GM18517 (cell line): ENCODE measurements at regions not wholly inside any gene's neighbourhood (a gene's known extent, or its start where the extent isn't known, plus 50 kb on each side); places are given as distances from the start of the nearest gene placed in this dataset.

Experiments
- ATAC-seq: cut with Tn5 transposase; IDR thresholded peaks from one replicate; pipeline ENCODE4 v1.9.1; 2021; ENCODE audit warnings: mild to moderate bottlenecking, moderate library complexity; ENCODE audit not compliant: unreplicated experiment

- no peak for ATAC-seq
Observed at GRCh38 chr10:59595593-59595992, 114.1 kb downstream of the SLC16A9 start.

DNA sequence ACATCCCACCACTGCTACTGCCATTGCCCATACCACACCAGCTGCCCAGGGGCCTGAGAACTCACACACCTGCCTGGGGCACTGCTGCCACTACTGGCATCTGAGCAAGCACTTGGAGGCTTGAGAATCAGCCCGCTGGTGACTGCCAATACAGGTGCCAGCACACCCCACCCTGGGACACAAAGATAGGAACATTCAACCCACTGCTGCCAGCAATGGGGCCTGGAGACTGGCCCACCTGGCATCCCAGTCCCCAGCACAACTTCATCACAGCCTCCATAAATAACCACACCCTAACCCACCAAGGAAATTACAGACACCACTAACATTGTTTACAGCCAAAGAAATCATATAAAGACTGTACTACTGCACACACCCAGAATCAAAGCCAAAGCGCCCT lies 115.9 kb downstream of the SLC16A9 start:
- no peak for ATAC-seq

DNA sequence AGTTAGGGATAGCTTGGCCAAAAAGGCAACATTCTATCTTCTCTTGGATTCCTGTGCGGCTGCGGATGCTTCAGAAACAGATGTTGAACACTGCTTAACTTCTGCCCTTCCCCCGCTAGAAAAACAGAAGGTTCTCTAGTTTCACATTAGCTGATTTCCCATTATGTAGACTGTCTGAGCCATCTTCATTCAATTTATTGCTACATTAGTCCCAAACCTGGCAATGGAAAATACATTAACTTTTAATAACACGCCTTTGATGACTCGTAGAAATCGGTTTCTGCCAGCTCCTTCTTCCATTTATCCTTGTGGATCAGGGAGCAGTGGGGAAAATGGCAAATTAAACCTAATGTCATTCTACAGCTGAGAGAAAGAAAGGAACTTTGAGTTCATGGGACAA lies 119.9 kb downstream of the SLC16A9 start:
- no peak for ATAC-seq

GRCh38 chr10:59588791-59589190 lies 120.9 kb downstream of the SLC16A9 start:
- ATAC-seq: no peak

DNA sequence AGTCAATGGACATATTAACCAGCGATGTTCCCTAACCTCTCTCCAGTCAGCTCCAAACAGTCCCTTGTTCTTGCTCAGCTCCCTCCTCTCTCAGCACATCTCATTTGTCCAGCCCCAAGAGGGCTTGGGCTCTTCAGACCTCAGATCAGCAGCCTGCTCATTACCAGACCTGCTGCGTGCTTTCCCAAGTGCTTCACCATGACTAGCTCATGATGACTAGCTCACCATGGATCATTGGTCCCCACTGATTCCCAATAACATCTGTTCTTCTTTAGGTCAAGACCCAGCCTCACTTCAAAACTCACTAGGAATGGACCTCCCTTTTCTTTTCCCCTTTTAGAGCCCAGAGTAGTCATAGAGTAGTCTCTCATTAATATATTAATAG lies 121.9 kb downstream of the SLC16A9 start:
- no peak for ATAC-seq

DNA sequence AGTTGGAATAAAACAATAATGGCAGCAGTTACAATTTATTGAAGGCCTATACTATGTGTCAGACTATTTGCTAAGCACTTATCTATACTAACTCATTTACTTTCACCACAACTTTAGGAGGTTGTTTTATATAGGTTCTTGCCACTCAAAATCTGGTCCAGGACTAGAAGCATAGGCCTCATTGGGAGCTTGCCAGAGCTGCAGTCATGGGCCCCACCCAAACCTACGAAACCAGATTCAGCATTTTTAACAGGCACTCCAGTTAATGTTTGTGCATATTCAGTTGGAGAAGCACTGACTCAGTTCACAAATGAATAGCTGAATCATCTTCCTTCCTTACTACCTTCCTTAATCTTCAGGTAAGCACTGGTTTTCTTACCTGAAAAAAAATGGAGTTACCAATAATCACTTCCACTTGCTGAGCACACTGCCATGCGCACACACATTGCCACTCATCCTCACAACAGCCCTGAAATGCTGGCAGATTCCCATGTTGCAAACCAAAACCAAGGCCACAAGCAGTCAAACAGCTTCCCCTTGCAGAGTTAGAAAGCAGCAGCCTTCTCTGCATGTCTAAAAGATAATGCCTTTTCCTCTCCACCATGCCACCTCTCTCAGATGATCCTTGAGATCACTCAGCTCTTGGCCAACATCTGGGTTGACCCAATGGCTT lies 122.4 kb downstream of the SLC16A9 start:
- no peak for ATAC-seq

- ATAC-seq: no peak
Observed at GRCh38 chr10:59586407-59586891, 123.2 kb downstream of the SLC16A9 start.

DNA sequence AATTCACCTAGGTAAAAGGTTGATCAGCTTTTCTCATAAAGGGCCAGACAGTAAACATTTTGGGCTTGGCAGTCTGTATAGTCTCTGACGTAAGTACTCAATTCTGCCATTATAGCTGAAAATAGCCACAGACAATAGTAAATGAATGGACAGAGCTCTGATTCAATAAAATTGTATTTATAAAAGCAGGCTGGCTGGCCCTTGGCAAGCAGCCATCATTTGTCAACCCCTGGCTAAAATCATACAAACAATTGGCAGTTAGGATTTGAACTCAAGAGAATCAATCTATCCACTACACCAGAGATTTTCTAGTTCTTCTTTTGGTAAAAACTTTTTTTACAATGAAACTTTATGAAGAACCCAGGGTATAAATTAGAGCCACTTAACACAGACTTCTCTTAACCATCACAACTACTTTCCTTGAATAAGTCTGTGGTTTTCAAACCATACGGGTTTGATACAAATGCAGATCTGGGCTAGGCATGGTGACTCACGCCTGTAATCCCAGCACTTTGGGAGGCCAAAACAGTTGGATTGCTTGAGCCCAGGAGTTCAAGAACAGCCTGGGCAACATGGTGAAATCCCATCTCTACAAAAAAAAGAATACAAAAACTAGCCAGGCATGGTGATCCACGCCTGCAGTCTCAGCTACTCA lies 124.5 kb downstream of the SLC16A9 start:
- ATAC-seq: no peak

GRCh38 chr10:59582780-59583179 lies 126.9 kb downstream of the SLC16A9 start:
- ATAC-seq: no peak

DNA sequence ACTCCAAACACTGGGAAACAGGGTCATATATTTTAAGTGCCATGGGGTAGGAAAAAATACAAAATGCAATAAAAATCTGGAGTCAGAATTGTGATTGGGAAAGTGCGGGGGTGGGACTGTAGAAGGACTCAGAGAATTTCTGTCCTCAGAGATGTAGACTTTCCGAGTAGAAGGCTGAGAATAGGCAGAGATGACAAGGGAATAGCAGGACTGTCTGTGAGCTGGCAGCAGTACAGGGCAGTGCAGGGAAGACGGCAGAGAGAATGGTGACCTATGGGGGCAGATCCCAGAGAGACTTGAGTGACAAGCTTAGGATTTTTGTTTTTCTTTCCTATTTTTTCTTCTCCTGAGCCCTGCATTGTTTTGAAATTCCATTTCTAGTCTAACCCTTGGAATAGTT lies 127.6 kb downstream of the SLC16A9 start:
- ATAC-seq: no peak

DNA sequence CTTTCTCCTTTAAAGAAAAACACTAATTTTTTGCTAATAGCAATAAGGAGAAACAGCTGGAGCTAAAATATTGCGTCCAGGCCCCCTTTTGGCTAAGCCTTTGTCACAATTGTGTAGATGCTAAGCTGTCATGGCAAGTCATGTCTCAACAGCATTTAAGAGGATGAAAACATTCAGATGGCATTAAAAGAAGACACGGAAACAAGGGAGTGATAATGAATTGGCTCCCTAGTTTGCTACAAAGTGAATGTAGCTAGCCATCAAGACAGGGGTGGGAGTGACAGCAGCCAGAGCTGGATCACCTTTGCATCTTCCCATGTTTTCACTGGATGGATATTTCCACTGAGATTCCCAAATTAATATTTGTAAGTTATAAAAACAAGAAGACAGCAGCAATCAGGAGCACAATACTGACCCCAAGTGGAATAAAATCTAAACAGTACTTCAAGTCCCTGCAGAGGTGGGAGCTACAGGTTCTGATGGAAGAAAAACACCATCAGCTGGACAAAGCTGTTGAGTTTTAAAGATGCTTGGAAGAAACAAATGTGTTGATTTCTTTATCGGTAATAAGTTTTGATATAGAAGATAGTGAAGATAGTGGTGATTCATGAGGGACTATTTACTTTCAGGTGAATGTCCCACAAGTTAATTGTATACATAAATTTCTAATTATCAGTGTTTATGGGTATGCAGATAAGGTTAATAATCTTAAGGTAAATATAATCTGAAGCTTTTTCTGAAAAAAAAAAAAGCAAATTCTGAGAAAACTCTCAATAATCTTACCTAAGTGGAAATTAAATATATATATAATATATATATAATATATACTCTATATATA lies 129.4 kb downstream of the SLC16A9 start:
- ATAC-seq: no peak

GRCh38 chr10:59578741-59579140 lies 130.9 kb downstream of the SLC16A9 start:
- no peak for ATAC-seq

DNA sequence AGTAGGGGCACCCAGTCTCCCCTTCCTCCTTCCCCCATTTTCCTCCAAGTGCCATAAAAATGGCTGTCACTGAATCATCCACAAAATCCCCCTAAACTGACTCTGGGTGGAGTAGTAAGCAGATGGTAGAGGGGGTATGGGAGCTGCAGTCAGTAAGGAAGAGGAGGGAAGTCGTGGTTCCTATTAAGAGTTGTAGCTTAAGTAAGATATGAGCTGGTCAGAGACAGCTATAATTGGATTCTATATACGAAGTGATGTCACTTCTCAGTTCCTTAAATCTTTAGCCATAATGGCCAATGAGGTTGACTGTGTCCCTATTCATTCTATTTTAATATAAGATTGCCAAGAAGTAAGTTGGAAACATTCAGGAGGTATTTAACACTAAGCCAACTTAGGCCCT lies 131.7 kb downstream of the SLC16A9 start:
- peak; percentile 46 for ATAC-seq

- ATAC-seq: no peak
Observed at GRCh38 chr10:59575269-59575668, 134.4 kb downstream of the SLC16A9 start.

- ATAC-seq: no peak
Observed at GRCh38 chr10:59563531-59563930, 146.1 kb downstream of the SLC16A9 start.

DNA sequence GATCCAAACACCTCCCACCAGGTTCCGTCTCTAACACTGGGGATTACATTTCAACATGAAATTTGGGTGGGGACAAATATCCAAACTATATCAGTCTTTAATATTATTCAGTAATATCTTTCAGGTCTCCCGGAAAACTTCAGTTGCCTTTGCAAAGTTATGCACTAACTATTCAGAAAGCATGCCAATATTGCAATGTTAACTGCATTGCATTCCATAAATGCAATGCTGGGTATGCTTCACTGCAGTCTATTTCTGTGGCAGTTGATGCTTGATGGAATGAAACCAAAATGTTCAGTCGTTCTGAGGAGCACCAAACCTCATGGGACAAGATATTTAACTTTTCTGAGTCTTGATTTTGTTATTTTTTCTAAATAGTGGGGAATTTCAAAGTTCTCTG lies 147.5 kb downstream of the SLC16A9 start:
- no peak for ATAC-seq

DNA sequence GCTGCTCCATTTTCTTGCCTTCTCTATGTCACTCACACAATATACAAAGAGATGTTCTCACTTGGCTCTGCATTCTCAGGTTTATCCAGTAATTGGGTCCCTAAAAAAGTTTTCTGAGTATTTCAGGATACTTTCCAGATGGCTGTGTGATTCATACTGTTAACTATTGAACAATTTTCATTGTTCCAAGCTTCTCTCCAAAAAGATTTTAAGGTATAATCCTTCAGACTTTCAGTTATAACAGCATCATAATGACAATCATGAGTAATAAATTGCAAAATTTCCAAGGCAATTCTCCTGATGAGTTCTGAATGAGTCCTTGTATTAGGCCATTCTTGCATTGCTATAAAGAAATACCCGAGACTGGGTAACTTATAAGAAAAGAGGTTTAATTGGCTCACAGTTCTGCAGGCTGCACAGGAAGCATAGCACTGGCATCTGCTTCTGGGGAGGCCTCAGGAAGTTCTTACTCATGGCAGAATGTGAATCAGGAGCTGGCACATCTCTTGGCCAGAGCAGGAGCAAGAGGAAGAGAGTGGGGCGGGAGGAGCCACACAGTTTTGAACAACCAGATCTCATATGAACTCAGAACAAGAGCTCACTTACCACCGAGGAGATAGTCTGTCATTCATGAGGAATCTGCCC lies 148.1 kb downstream of the SLC16A9 start:
- ATAC-seq: no peak

GRCh38 chr10:59560990-59561389 lies 148.7 kb downstream of the SLC16A9 start:
- ATAC-seq: no peak

- no peak for ATAC-seq
Observed at GRCh38 chr10:59560161-59560560, 149.5 kb downstream of the SLC16A9 start.

- no peak for ATAC-seq
Observed at GRCh38 chr10:59558066-59558465, 151.6 kb downstream of the SLC16A9 start.

DNA sequence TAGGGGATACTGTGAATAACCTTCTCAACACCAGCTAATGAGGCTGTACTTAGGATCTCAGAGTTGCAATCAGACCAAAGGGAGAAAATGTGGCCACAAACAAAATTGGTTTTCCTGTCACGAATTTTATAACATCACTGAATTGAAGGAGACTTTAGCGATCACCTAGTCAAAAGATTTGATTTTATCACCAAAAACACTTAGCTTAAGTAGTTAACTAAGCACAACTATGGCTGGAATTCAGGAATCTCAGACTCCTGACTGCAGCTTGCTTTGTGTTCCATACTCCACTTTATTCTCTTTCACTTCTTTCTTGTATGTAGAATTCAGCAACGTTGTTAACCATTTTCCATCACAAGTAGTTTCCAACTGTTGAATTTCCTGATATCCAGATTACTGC lies 152.0 kb downstream of the SLC16A9 start:
- ATAC-seq: no peak
